ENCODE measurements at regions not wholly inside any gene's neighbourhood (a gene's known extent, or its start where the extent isn't known, plus 50 kb on each side); places are given as distances from the start of the nearest gene placed in this dataset.

- TF ChIP-seq POLR2A (IDR thresholded peaks at IDR 0.05; ENCODE audit: low read depth, low read length) = no peak
- no peak for TF ChIP-seq USF2 (IDR thresholded peaks at IDR 0.05; ENCODE audit: low read depth, low read length)
- TF ChIP-seq FOS (IDR thresholded peaks at IDR 0.05; ENCODE audit: low read depth, low read length) = no peak
- TF ChIP-seq RCOR1 (IDR thresholded peaks at IDR 0.05; ENCODE audit: insufficient replicate concordance, low read length) = no peak
- no peak for TF ChIP-seq CTCF (conservative IDR thresholded peaks at IDR 0.05; ENCODE audit: low read depth, low read length)
- TF ChIP-seq CHD1 (IDR thresholded peaks at IDR 0.05; ENCODE audit: low read depth, low read length) = no peak
- TF ChIP-seq BHLHE40 (IDR thresholded peaks at IDR 0.05; ENCODE audit: low read depth, low read length) = no peak
- TF ChIP-seq ELK1 (IDR thresholded peaks at IDR 0.05; ENCODE audit: borderline replicate concordance, low read depth, low read length) = no peak
- no peak for TF ChIP-seq RAD21 (IDR thresholded peaks at IDR 0.05; ENCODE audit: low read length)
- TF ChIP-seq RFX5 (IDR thresholded peaks at IDR 0.05; ENCODE audit: low read depth, low read length) = no peak
- TF ChIP-seq NFE2L2 (IDR thresholded peaks at IDR 0.05; ENCODE audit: low read depth, low read length) = no peak
- TF ChIP-seq MAFK (IDR thresholded peaks at IDR 0.05; ENCODE audit: low read depth, low read length) = no peak
- TF ChIP-seq MXI1 (IDR thresholded peaks at IDR 0.05; ENCODE audit: borderline replicate concordance, low read depth, low read length) = no peak
- TF ChIP-seq CEBPB (IDR thresholded peaks at IDR 0.05; ENCODE audit: low read depth, low read length) = no peak
- no peak for TF ChIP-seq MAZ (IDR thresholded peaks at IDR 0.05; ENCODE audit: borderline replicate concordance, low read depth, low read length)
- no peak for TF ChIP-seq SMC3 (IDR thresholded peaks at IDR 0.05; ENCODE audit: low read depth, low read length)
- BruUV-seq (replicated peaks) = no TSS peak
Observed at GRCh38 chr22:48979482-48979881, 848.2 kb downstream of the BRD1 start.

More at GRCh38 chr22:48979482-48979881, 848.2 kb downstream of the BRD1 start:
- dilution Hi-C loops (cut with HindIII; ENCODE audit: low sequenced_read_pairs, unreplicated experiment) (no loop called here), in situ Hi-C loops (cut with MboI; ENCODE audit: low sequenced_read_pairs) (no loop called here), intact Hi-C loops (cut with micrococcal nuclease) (no loop called here)
- no peak overlapping the region for H4K8ac ChIP-seq (ENCODE audit: low read depth in 2 of 2, low read length in 2 of 2)
- no peak overlapping the region for H2AFZ ChIP-seq (replicated peaks; ENCODE audit: low read length, poor library complexity)
- ATAC-seq (ENCODE audit: low read depth) (no peak), DNase-seq (no peak)
- H3K4ac ChIP-seq (ENCODE audit: low read depth, low read length) = no peak overlapping the region
- H3K23ac ChIP-seq (ENCODE audit: low read depth, low read length) = no peak overlapping the region
- H4K5ac ChIP-seq (ENCODE audit: low read depth, low read length) = no peak overlapping the region
- H3K9ac ChIP-seq (ENCODE audit: low read depth, low read length) = no peak overlapping the region
- no peak overlapping the region for H2BK5ac ChIP-seq (ENCODE audit: low read depth, low read length, poor library complexity, severe bottlenecking)
- H3K14ac ChIP-seq (replicated peaks; ENCODE audit: low read depth, low read length) = no peak overlapping the region
- no peaks in the 10 kb centered on the region for H3K9me1 ChIP-seq (ENCODE audit: insufficient read depth, low read length)
- H2BK15ac ChIP-seq (ENCODE audit: low read depth, low read length) = no peak overlapping the region
- no peak overlapping the region for H2BK120ac ChIP-seq (ENCODE audit: low read depth, low read length)
- H3K9me3 ChIP-seq (ENCODE audit: control insufficient read depth, insufficient read depth, low read length) = peaks cover 54% of the 10 kb centered on the region
- no peaks in the 10 kb centered on the region for H3K27me3 ChIP-seq (ENCODE audit: control insufficient read depth, insufficient read depth, low read length)
- no peak overlapping the region for H2BK20ac ChIP-seq (ENCODE audit: low read depth, low read length)
- no peak overlapping the region for H4K91ac ChIP-seq (ENCODE audit: insufficient read depth, low read depth, low read length)
- H4K20me1 ChIP-seq (ENCODE audit: insufficient read depth, low read length) = no peaks in the 10 kb centered on the region
- H2AK5ac ChIP-seq (ENCODE audit: low read depth, low read length) = no peak overlapping the region
- H3K4me1 ChIP-seq (ENCODE audit: control insufficient read depth, insufficient read depth, low read length) = no peaks in the 10 kb centered on the region
- H3K18ac ChIP-seq (ENCODE audit: low read depth, low read length) = no peak overlapping the region
- H3K79me1 ChIP-seq (ENCODE audit: low read depth in 1 of 2, low read length in 2 of 2) = no peaks in the 10 kb centered on the region
- no peak overlapping the region for H3K27ac ChIP-seq (ENCODE audit: insufficient read depth, low read length)
- CTCF ChIA-PET = no interaction called here
- no peak overlapping the region for H3K56ac ChIP-seq (ENCODE audit: extremely low read depth, insufficient read depth, low read length)
- H2AK9ac ChIP-seq (replicated peaks; ENCODE audit: low read depth, low read length, poor library complexity) = no peak overlapping the region
- POLR2A ChIA-PET (ENCODE audit: unreplicated experiment) = no interaction called here
- H3K4me3 ChIP-seq (ENCODE audit: insufficient read depth, low read depth, low read length) = no peak overlapping the region
- no peaks in the 10 kb centered on the region for H3K36me3 ChIP-seq (ENCODE audit: control insufficient read depth, insufficient read depth, low read length)
- H3K4me2 ChIP-seq (ENCODE audit: low read depth, low read length) = no peak overlapping the region
- no CpG with 5 or more reads among the region's 4 CpGs for WGBS, 2 experiments (ENCODE audit: extremely low coverage in 2 of 2, insufficient read length in 1 of 2)

Measured in IMR-90 (cell line).